ENCODE measurements at regions not wholly inside any gene's neighbourhood (a gene's known extent, or its start where the extent isn't known, plus 50 kb on each side); places are given as distances from the start of the nearest gene placed in this dataset.
A peak's percentile ranks its signal among the peaks of the same experiment; 100 is the strongest.
"Not testable (repeated sequence)": the region's sequence is repeated elsewhere in the genome, so short reads cannot be mapped to it uniquely, and the experiment has no call there.

DNA sequence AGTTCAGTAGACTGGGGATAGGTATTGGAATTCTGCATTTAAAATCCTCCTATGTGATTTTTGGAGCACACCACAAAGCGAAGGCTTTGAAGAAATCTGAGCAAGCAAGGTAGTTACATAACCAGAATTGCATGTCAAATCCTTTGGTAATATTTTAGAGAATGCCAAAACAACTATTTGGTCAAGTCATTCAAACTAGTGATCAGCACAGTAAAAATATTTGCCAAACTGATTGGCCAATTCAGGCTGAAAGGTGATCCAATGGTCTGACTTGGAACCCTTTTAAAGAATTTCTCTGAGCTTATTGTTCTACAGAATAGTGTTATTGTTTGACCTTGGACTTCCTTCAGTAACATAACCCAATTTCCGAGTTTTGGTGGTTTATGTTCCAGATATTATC is 214.2 kb upstream of the ETAA1 start:
- DNase-seq, result no peak
- intact Hi-C loops (cut with DNase I), result no loop called here

DNA sequence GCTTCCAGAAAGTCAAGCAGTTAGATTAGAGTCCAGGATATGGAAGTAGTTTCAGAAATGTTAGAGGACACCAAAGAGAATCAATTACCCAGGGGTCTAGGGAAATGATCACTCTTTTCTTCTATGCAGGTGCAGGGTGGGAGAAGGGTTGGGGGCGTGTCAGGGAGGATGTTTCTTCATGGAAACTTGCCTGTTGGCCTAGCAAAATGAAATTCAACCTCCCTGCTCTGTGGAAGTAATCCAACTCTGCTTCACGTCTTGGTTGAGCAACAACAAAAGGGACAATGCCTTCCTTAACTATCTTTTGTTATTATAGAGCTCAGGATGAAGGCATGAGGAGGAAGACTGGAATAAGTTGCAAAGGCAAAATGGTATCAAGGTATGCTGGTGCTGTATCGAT is 210.8 kb upstream of the ETAA1 start:
- intact Hi-C loops (cut with DNase I), result no loop called here
- DNase-seq, result no peak

DNA sequence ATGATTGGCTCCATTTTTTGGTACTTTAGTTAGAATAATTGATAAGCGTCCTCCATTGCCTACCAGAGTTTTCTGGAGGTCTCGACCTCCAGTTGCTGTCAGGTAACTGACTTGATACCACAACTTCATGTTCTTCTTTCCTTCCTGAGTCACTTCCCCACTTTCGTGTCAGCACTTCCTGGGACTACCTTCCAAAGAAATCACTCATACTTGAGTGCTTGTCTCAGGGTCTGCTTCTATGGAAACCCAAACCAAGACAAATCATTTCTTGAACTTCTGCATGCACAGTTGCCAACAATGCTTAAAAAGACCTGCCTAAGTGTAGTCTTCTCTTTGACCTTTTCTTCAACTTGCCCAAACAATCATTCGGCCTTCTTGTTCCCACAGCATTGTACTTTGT is 210.3 kb upstream of the ETAA1 start:
- intact Hi-C loops (cut with DNase I), result no loop called here
- no peak for DNase-seq

DNA sequence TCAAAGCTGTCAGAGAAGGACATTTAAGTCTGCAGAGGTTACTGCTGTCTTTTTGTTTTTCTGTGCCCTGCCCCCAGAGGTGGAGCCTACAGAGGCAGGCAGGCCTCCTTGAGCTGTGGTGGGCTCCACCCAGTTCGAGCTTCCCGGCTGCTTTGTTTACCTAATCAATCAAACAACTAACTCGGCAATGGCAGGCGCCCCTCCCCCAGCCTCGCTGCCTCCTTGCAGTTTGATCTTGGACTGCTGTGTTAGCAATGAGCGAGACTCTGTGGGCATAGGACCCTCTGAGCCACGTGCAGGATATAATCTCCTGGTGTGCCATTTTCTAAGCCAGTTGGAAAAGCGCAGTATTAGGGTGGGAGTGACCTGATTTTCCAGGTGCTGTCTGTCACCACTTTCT is 201.8 kb upstream of the ETAA1 start:
- intact Hi-C loops (cut with DNase I); DNase-seq: not testable (repeated sequence)

DNA sequence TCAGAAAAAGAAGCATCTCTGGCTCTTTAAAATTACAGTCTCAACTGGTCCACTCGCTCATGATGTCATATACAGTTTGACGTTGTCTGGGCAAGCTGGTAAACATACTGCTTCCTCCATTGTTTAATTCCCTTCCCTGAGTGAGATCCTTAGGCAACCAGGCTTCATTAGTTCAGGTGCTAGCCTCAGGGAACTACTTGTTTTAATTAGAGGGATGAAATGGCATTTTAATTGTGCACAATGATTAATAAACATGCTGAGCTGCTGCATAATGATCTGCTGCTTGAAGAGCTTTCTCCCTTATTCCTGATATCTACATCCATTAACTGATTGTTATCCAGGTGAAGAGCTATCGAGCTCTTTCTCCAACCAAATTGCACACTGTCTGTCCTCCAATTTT is 195.6 kb upstream of the ETAA1 start:
- no peak for DNase-seq
- intact Hi-C loops (cut with DNase I), result no loop called here

DNA sequence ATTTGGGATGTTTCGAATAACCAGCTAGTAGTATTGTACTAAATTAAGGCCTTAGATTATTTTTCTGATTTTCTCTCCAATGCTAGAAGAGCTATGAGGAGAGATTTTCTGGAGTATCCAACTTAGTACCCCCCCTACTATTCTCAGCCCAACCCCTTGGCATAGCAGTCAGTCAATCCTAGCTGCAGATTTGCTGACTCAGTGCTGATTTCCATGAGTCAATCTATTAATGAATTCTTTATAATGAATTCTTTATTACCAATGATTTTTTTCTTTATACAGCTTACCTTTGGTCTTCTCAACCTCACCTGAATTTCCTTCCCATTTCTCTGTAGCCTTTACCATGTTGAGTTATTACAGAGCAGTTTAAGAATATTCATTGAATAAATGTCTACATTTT is 192.8 kb upstream of the ETAA1 start:
- intact Hi-C loops (cut with DNase I), result no loop called here

DNA sequence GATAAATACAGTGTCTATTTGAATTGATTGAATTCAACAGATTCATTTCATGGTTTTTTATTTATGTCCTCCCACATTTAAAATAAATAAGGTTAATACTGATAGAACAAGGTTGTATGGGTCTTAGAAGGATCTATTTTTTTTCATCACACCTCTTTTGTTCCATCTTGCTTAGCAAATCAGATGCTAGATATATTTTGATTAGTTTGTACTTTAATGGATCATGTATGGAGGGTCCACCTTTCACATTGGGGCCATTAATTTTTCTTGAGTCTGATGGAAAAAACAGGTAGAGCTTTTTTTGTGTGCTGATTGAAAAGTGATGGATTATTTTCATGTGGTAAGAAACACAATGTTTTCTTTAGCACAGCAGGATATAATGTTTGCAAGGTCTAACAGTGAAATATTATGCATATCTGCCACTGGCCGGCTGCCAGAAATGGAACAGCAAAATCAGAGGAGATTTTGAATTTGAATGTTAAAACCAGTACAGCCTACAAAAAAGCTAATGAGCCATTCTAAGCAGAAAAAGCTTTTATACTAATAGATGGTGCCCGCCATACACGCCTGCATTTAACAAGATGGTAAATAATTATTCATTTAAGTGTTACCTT is 188.1 kb upstream of the ETAA1 start:
- no peak for DNase-seq
- intact Hi-C loops (cut with DNase I), result no loop called here

More for the DNA sequence above, 192.8 kb upstream of the ETAA1 start:
- no peak for DNase-seq

DNA sequence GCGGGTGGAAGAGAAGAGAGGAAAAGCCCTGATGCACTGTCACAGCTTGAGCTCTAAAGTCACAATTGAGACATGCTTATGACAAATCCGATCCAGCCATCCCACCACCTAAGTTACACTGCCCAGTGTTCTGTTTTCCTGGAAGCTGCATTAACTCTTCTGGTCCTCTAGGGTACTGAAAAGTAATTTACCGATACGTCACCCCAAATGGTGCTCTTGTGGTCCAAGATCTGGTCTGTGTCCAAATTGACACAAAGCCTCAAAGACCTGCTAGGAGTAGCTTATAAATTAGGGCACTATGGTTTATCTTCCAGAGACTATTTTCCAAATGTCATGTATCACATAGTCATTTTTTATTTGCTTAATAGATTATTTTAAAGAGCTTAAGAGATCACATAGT is 186.7 kb upstream of the ETAA1 start:
- no peak for DNase-seq
- intact Hi-C loops (cut with DNase I), result no loop called here

DNA sequence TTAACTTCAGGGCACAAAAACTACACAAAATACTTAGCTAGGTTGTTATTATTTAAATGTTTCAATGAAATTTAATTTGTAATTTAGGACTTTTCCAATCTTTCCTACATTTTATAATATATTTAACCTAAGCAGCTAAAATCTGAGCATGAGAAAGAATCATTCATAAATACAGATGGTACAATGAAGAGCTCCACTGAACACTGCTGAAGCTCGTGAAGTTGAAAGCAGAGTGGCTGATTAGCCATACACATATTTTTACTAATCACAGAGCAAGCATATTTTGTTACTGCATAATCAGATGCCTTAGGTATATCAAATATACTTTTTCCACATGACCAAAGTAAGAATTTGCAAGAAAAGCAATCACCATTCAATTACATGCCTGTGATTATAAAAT is 184.9 kb upstream of the ETAA1 start:
- DNase-seq, result no peak
- intact Hi-C loops (cut with DNase I), result no loop called here

DNA sequence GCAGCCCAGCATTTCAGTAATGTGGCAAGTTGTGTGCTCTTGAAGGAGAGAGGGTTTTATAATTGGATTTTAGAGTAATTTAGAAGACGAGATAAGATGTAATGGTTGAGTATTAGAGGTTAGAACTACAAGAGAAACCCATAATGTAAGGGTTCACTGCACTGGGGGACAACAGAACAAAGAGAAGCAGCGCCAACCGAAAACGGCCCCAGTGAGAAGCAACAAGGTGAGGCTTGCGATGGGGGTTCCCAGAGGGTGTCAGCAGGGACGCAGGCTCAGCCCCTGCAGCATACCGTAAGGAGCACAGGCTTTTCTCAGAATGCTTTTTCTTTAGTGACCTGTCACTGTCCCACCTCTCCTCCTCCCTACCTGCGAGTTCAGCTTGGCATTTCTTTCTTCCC is 183.9 kb upstream of the ETAA1 start:
- no peak for DNase-seq
- intact Hi-C loops (cut with DNase I), result no loop called here

DNA sequence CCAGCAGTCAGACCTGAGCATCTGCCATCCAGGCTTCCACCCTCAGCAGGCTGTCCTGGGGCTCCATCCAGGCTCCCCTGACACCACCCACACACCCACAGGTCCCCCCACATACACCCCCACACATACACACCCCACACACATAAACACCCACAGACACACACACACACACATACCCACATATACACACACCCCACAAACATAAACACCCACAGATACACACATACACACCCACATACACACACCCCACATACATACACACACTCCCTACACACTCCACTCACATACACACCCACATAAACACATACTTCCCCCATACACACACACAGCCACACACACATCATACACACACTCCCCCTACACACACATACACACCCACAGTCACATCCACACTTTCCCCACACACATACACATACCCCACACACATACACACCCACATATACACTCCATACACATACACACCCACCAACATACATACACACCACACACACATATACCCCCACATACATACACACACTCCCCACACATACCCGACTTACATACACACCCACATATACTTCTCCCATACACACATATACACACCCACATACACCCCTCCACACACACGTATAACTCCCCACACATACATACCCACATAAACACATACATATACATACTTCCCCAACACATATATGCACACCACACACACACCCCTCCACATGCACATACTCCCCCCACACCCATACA is 183.3 kb upstream of the ETAA1 start:
- no peak for DNase-seq
- intact Hi-C loops (cut with DNase I), result no loop called here

DNA sequence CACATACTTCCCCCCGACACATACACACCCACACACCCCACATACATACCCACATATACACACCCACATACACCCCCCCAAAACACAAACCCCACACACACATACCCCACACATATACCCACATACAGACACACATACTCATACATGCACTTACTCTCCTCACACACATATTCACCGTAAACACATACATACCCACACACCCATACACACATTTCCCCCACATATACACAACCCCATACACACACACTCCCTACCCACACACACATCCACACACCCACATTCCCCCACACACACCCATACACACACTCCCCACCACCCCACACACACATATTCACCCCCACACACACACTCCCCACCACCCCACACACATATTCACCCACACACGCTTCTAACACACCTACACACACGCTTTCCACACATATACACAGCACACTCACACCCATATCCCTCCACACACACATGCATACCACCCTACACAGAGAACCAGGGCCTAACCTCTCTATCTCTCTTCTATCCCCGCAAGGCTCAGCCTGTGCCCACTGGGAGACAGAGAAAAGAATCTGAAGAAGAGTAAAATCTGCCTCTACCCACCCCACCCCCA is 182.4 kb upstream of the ETAA1 start:
- no peak for DNase-seq
- intact Hi-C loops (cut with DNase I), result no loop called here

DNA sequence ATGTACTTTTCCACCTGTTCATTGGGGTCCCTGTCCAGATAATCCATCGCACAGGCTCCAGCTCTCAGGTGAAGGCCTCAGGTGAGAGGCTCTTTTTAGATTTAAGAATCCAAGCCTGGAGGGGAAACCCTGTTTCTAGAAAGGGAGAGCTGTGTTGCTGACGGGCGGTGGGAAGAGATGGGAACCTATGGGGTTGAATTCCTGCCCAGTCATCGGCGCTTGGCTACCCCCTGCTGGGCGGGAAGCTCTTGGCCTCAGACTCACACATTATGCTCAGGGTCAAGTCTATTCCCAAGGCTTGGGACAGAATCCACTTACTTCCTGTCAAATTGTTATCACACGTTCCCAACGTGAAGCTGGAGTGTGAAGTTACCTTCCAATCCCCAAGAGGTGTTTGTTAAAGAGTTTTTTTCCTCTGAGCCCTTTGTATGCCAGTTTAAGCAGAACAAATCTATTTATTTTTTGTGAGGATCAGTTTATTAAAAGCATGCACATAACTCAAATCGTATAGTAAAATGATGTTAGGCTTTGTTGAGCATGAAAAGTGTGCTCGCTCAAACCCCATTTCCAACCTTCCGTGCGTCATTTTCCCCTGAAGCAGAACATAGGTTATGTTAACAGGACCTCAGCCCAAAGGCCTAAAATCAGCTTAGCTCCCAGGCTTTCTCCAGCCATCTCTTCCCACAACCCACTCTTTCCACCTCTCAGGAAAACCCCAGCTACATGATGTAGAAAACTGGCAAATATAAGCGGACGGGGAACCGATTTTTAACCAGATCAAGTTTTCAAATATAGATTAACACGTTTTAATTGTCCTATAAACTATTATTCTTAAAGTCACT is 181.7 kb upstream of the ETAA1 start:
- intact Hi-C loops (cut with DNase I), result no loop called here

DNA sequence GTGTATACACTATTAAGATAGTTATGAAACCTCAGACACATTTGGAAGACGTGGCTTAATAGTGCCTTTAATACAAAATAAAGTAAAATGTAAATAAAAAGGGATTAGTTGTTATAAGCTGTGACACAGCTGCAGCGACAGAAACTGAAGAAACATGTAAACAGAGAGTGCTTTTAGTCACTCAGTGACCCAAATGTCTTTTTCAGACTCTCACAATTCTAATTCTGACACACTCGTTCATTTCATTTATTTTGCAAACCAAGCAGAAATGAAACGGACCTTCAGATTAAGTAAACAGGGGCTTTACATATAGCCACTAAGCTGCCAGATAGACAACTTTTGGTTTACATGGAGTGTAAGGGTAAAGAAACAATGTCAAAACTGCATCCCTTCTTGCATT is 181.0 kb upstream of the ETAA1 start:
- no peak for DNase-seq
- intact Hi-C loops (cut with DNase I), result no loop called here

More for the DNA sequence above, 181.7 kb upstream of the ETAA1 start:
- DNase-seq, result peak in 3 of 42 donors; percentile 4 to 18 (median 9)

DNA sequence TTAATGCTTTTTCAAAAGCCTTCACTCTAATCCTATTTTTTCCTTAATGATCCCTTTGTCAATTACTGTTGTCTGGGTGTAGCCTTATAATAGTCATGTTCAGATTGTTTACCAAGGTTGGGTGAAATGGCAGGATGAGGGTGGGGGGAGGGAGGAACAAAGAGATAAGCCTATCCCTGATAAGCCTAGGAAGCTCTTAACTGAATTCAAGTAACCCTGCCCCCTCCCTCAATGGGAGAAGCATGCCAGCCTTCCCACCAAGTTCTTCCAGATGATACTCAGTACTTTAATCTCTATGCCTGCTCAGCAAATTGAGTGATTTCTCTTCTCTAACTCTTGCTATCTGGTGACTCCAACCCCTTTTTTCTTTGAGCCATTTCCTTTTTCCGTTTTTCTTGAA is 180.3 kb upstream of the ETAA1 start:
- intact Hi-C loops (cut with DNase I), result no loop called here
- DNase-seq, result no peak

DNA sequence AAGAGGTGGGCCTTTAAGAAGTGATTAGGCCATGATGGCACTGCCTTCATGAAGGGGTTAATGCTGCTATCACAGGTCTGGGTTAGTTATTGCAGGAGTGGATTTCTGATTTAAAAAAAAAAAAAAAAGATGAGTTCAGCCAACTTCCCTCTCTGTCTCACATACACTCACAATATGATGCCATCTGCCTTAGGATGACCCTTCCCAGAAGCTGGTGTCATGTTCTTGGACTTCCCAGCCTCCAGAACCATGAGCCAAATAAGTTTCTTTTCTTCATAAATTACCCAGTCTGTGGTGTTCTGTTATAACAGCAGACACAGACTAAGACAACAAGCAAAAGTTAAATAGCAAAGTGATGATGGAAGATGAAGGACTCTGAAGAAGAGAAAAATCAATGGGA is 179.7 kb upstream of the ETAA1 start:
- DNase-seq, result no peak
- intact Hi-C loops (cut with DNase I), result no loop called here

DNA sequence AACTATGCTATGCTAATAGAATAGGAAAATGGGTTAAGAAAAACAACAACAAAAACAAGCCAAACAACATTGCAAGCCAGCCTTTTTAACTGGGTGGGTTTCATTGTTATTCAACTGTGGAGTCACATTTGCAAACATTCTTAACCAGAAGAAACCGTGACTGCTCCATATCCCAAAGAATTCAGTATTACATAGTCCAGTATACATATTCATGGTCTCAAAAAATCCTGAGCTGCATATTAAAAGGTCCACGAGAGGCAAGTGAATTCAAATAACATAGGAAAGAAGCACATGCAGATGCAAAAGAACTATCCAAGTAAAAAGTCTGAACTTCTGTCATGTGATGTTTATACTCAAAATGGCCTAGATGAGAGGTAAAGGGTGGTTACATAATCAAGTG is 179.1 kb upstream of the ETAA1 start:
- intact Hi-C loops (cut with DNase I), result no loop called here
- no peak for DNase-seq

DNA sequence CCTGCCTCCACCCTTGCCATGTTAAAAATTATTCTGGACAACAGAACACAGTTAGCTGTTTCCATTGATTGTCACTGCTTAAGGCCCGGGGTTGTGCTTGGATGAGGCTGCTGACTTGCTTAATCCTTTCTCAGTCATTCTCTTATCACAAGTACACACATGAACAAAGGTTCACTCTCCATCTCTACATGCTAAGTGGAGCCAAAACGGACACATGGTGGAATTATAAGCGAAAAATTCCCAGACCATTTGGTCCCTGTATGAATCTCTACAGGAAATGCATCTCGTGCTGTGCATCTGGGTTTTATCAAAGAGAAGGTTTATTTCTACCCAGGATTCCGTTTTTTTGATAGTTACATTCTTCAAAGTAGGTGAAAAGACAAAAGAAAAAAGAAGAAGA is 177.5 kb upstream of the ETAA1 start:
- intact Hi-C loops (cut with DNase I), result no loop called here
- no peak for DNase-seq

DNA sequence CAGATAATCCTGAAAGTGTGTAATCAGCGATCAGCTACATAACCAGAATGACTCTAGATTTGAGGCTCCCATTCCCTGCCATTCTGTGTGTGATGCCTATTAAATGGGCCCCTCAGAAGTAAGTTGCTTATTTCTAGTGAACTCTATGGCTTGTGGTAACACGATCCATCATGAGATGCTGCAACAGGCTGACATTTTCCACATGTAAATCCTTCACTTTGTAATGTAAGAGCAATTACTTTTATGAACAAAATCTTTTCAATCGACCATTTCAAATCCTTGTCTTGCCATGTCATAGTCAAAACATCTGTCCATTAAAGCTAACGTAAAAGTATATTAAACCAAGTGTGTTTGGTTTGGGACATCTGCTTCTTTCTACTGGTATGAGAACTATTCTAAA is 175.9 kb upstream of the ETAA1 start:
- no peak for DNase-seq

More for the DNA sequence above, 175.9 kb upstream of the ETAA1 start:
- intact Hi-C loops (cut with DNase I), result no loop called here

Measured in head of caudate nucleus (tissue), 42 donors.